Daoy (cell line): ENCODE measurements at regions not wholly inside any gene's neighbourhood (a gene's known extent, or its start where the extent isn't known, plus 50 kb on each side); places are given as distances from the start of the nearest gene placed in this dataset.

ENCODE experiments used
- DNase-seq: peaks from one replicate; pipeline ENCODE4 v3.0.0-alpha.2; 2015; ENCODE audit warnings: low read depth

GRCh38 chr9:107878462-107878861, 388.9 kb upstream of the KLF4 start:
- no peak for DNase-seq

- DNase-seq = no peak
Observed at GRCh38 chr9:107875571-107875980, 386.0 kb upstream of the KLF4 start.

GRCh38 chr9:107874591-107875369, 385.2 kb upstream of the KLF4 start:
- no peak for DNase-seq

DNA sequence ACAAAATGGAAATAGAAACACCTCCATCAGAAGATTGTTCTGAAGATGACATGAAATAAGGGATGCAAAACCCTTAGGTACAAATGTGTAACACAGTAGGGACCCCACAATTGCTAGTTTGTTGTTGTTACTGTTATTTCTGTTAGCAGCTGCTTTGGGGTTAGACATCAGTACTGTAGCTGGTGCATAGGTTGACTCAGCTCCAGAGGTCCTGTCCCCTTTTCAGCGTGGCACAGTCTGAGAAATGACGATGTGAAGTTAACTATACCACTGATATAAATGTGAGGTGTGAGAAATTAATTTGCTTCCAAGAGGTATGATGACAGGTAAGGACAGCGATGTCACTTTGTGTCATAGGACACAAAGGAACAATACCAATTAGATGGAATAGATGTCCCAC, 384.6 kb upstream of the KLF4 start:
- no peak for DNase-seq

GRCh38 chr9:107872457-107873192, 383.1 kb upstream of the KLF4 start:
- no peak for DNase-seq

DNA sequence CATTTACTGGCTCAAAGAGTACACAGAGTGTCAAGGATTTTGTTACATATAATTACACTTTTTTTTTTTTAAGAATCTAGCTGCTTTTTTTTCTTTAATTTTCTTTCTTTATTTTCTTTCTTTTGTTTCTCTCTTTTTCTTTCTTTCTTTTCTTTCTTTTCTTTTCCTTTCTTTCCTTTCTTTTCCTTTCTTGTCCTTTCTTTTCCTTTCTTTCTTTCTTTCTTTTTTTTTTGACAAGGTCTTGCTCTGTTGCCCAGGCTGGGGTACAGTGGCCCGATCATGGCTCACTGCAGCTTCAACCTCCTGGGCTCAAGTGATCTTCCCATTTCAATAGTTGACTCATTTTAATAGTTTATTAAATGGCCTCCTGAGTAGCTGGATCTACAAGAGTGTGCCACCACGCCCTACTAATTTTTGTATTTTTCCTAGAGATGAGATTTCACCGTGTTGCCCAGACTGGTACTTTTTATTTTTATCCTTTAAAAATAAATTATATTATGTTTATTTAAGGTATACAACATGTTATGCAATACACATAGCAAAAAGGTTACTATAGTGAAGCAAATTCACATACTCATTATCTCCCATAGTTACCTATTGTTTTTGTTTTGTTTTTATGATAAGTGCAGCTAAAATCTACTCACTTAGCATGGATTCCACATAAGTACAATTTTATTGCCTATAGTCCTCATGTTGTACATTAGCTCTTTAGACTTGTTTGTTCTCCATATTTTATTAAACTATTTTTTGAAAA, 381.5 kb upstream of the KLF4 start:
- no peak for DNase-seq

DNA sequence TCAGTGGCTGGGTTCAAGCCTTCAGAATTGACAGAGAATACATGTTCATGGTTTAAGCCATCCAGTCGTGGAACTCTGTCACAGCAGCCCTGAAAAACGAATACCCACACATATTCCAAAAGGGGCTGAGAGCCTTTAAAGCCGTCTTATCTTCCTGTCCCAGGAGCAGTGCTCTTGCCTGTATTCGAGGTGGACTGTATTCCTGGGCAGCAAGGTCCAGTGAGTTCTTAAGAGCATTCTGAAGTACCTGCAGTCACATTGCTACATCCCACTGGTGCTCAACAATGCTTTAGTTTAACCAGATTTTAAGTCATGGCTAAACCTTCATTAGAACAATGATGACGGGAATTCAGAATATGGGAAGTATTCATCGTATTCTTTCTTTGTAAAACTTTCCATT, 380.7 kb upstream of the KLF4 start:
- DNase-seq = no peak

GRCh38 chr9:107869111-107869510, 379.5 kb upstream of the KLF4 start:
- no peak for DNase-seq

GRCh38 chr9:107868186-107868585, 378.6 kb upstream of the KLF4 start:
- no peak for DNase-seq

DNA sequence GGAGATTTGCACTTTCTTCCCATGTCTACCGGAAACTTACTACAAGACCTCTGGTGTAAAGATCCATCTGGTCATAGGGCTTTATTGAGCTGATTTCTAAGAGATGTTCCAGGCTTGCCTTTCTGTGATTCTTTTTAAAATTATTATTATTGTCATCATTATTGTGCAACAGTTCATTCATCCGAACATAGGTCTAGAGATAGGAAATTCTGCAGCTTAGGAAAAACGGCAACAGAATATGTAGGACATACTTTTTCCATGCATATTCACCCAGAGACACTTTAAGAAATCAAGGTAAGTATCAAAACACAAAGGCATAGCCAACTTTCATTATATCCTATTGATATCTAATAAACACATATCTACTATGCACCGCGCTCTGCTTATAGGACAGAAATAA, 378.2 kb upstream of the KLF4 start:
- DNase-seq = no peak

- DNase-seq = no peak
Observed at GRCh38 chr9:107866711-107867311, 377.2 kb upstream of the KLF4 start.

DNA sequence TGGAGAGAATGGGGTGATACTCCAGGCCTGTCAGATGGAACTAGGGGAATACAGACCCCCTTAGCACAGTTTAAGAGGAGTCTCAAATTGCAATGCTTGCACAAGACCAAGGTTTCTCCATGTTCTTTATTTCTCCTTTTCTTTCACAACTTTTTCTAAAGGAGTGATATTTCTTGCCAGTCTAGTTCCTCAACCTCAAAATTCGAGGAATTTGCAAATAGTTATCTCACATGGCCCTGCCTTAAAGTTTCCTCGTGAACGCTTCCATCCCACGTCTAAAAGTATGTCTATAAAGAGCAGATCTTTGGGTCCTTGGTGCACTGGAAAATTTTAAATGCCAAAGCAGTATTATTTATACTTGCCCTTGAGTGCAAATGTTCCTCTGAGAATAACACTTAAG, 373.8 kb upstream of the KLF4 start:
- no peak for DNase-seq

- no peak for DNase-seq
Observed at GRCh38 chr9:107862881-107863280, 373.3 kb upstream of the KLF4 start.

DNA sequence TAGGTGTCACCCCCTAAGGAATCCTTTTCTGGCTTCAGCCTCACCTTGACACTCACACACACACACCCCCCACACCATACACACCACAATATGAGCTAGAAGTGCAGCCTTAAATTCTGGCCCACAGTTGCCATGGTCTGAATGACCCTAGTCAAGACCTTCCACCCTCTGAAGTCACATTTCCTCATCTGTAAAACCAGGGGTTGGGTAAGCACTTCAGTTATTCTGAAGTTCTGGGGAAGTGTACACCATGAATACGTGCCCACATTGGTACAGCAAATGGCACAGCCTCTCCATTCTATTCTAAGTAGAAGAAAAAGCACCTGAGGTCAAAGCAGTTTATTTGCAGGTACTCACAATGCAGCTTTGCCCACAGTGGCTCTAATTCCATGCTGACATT, 372.8 kb upstream of the KLF4 start:
- DNase-seq = no peak

GRCh38 chr9:107861075-107861474, 371.5 kb upstream of the KLF4 start:
- no peak for DNase-seq

GRCh38 chr9:107858260-107858659, 368.7 kb upstream of the KLF4 start:
- no peak for DNase-seq

GRCh38 chr9:107856633-107857032, 367.1 kb upstream of the KLF4 start:
- DNase-seq = peak; percentile 43

GRCh38 chr9:107855164-107855563, 365.6 kb upstream of the KLF4 start:
- DNase-seq = no peak

GRCh38 chr9:107853461-107853860, 363.9 kb upstream of the KLF4 start:
- no peak for DNase-seq

DNA sequence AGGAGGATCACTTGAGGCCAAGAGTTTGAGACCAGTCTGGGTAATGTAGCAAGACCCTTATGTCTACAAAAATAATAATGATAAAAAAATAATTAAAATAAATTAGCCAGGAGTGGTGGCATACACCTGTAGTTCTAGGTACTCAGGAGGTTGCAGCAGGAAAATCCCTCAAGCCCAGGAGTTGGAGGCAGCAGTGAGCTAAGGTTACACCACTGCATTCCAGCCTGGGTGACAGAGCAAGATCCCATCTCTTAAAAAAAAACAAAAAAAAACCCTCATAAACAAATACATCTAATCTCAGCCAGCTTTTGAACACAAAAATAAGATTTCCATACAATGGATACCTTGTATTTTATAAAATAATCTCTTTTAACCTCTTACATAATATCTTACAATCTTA, 363.3 kb upstream of the KLF4 start:
- no peak for DNase-seq

DNA sequence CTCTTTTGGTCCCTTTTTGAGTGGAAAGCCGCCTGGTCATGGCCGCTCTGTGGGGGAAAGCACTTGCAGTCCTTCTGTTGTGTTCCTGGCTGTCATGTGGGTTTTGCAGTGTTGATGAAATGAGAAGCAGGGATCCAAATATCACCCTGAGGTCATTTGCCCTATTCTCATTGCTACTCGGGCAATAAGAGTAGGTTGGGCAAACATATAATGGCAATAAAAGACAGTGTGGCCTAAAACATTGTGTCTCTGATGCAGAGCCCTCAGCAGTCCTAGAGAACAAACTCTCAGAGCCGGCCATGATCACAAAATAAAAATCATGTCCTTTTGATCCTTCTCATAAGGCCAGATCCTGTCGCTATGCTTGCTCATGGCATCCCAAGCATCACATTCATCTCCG, 361.1 kb upstream of the KLF4 start:
- no peak for DNase-seq
